ENCODE measurements at regions not wholly inside any gene's neighbourhood (a gene's known extent, or its start where the extent isn't known, plus 50 kb on each side); places are given as distances from the start of the nearest gene placed in this dataset.
"Not testable (repeated sequence)": the region's sequence is repeated elsewhere in the genome, so short reads cannot be mapped to it uniquely, and the experiment has no call there.

GRCh38 chr9:30250872-30251271 is 2133.6 kb upstream of the ACO1 start:
- no peak for DNase-seq (ENCODE audit: low read depth in 2 of 2)

GRCh38 chr9:30258094-30258493 is 2126.3 kb upstream of the ACO1 start:
- no peak for DNase-seq (ENCODE audit: low read depth in 2 of 2)

- DNase-seq (ENCODE audit: low read depth in 2 of 2), result no peak
Observed at GRCh38 chr9:30280229-30280900, 2104.1 kb upstream of the ACO1 start.

- DNase-seq (ENCODE audit: low read depth in 2 of 2), result no peak
Observed at GRCh38 chr9:30289435-30289834, 2095.0 kb upstream of the ACO1 start.

- not testable (repeated sequence) for DNase-seq (ENCODE audit: low read depth in 2 of 2)
Observed at GRCh38 chr9:30292026-30292425, 2092.4 kb upstream of the ACO1 start.

- DNase-seq (ENCODE audit: low read depth in 2 of 2), result no peak
Observed at GRCh38 chr9:30293231-30293630, 2091.2 kb upstream of the ACO1 start.

GRCh38 chr9:30299126-30299780 is 2085.2 kb upstream of the ACO1 start:
- no peak for DNase-seq (ENCODE audit: low read depth in 2 of 2)

- no peak for DNase-seq (ENCODE audit: low read depth in 2 of 2)
Observed at GRCh38 chr9:30301271-30301963, 2083.0 kb upstream of the ACO1 start.

GRCh38 chr9:30310711-30311110 is 2073.7 kb upstream of the ACO1 start:
- no peak for DNase-seq (ENCODE audit: low read depth in 2 of 2)

GRCh38 chr9:30329431-30329830 is 2055.0 kb upstream of the ACO1 start:
- no peak for DNase-seq (ENCODE audit: low read depth in 2 of 2)

GRCh38 chr9:30348904-30349303 is 2035.5 kb upstream of the ACO1 start:
- no peak for DNase-seq (ENCODE audit: low read depth in 2 of 2)

GRCh38 chr9:30349526-30350513 is 2034.6 kb upstream of the ACO1 start:
- no peak for DNase-seq (ENCODE audit: low read depth in 2 of 2)

GRCh38 chr9:30356221-30356620 is 2028.2 kb upstream of the ACO1 start:
- no peak for DNase-seq (ENCODE audit: low read depth in 2 of 2)

- DNase-seq (ENCODE audit: low read depth in 2 of 2), result no peak
Observed at GRCh38 chr9:30362373-30362772, 2022.1 kb upstream of the ACO1 start.

GRCh38 chr9:30366140-30366539 is 2018.3 kb upstream of the ACO1 start:
- DNase-seq (ENCODE audit: low read depth in 2 of 2), result not testable (repeated sequence)

GRCh38 chr9:30382271-30382670 is 2002.2 kb upstream of the ACO1 start:
- DNase-seq (ENCODE audit: low read depth in 2 of 2), result no peak

GRCh38 chr9:30410273-30410672 is 1974.2 kb upstream of the ACO1 start:
- DNase-seq (ENCODE audit: low read depth in 2 of 2), result no peak

- DNase-seq (ENCODE audit: low read depth in 2 of 2), result no peak
Observed at GRCh38 chr9:30411571-30411970, 1972.9 kb upstream of the ACO1 start.

GRCh38 chr9:30459156-30459555 is 1925.3 kb upstream of the ACO1 start:
- DNase-seq (ENCODE audit: low read depth in 2 of 2), result no peak

- DNase-seq (ENCODE audit: low read depth in 2 of 2), result no peak
Observed at GRCh38 chr9:30476826-30477225, 1907.6 kb upstream of the ACO1 start.

GRCh38 chr9:30478684-30479083 is 1905.8 kb upstream of the ACO1 start:
- no peak for DNase-seq (ENCODE audit: low read depth in 2 of 2)

GRCh38 chr9:30482499-30482898 is 1901.9 kb upstream of the ACO1 start:
- no peak for DNase-seq (ENCODE audit: low read depth in 2 of 2)
